Left renal pelvis (tissue), 4 donors: ENCODE measurements at regions not wholly inside any gene's neighbourhood (a gene's known extent, or its start where the extent isn't known, plus 50 kb on each side); places are given as distances from the start of the nearest gene placed in this dataset.
"Not testable (repeated sequence)": the region's sequence is repeated elsewhere in the genome, so short reads cannot be mapped to it uniquely, and the experiment has no call there.

Source experiments
- DNase-seq, 4 donors: peaks; one replicate each; pipeline ENCODE4 v3.0.0-alpha.2; 2013; ENCODE audit warnings: low read depth in 4 of 4, low spot score in 3 of 4

GRCh38 chr5:6082685-6083084, 295.7 kb downstream of the MED10 start:
- no peak for DNase-seq

- no peak for DNase-seq
Measured at GRCh38 chr5:6081727-6082210, 296.6 kb downstream of the MED10 start.

GRCh38 chr5:6080930-6081726, 297.2 kb downstream of the MED10 start:
- DNase-seq, result no peak

- no peak for DNase-seq
Measured at GRCh38 chr5:6080436-6080835, 297.9 kb downstream of the MED10 start.

- DNase-seq, result no peak
Measured at GRCh38 chr5:6078881-6079280, 299.5 kb downstream of the MED10 start.

- no peak for DNase-seq
Measured at GRCh38 chr5:6076341-6077239, 301.8 kb downstream of the MED10 start.

GRCh38 chr5:6072488-6072887, 305.9 kb downstream of the MED10 start:
- DNase-seq, result not testable (repeated sequence)

- DNase-seq, result no peak
Measured at GRCh38 chr5:6069496-6070185, 308.7 kb downstream of the MED10 start.

- DNase-seq, result no peak
Measured at GRCh38 chr5:6066016-6066415, 312.3 kb downstream of the MED10 start.

GRCh38 chr5:6059137-6059800, 319.1 kb downstream of the MED10 start:
- no peak for DNase-seq

GRCh38 chr5:6058055-6058715, 320.2 kb downstream of the MED10 start:
- DNase-seq, result no peak

- DNase-seq, result no peak
Measured at GRCh38 chr5:6056280-6056679, 322.1 kb downstream of the MED10 start.

GRCh38 chr5:6049662-6050061, 328.7 kb downstream of the MED10 start:
- DNase-seq, result no peak

- no peak for DNase-seq
Measured at GRCh38 chr5:6048746-6049145, 329.6 kb downstream of the MED10 start.

GRCh38 chr5:6046296-6046967, 331.9 kb downstream of the MED10 start:
- peak in 2 of 4 donors; percentile 1 to 9 for DNase-seq

GRCh38 chr5:6043491-6044310, 334.6 kb downstream of the MED10 start:
- DNase-seq, result no peak

- DNase-seq, result no peak
Measured at GRCh38 chr5:6041977-6042550, 336.3 kb downstream of the MED10 start.

- DNase-seq, result no peak
Measured at GRCh38 chr5:6039111-6039510, 339.2 kb downstream of the MED10 start.
